GM12864 (cell line): ENCODE measurements at regions not wholly inside any gene's neighbourhood (a gene's known extent, or its start where the extent isn't known, plus 50 kb on each side); places are given as distances from the start of the nearest gene placed in this dataset.

Experiments
- DNase-seq: peaks from one replicate; pipeline ENCODE4 v3.0.0-alpha.2; 2011; ENCODE audit warnings: low read depth
- H3K4me3 ChIP-seq: 2 replicates; pipeline ENCODE4 v1.5.1; 2011; ENCODE audit warnings: mild to moderate bottlenecking, low read depth, low read length, control low read depth
- CTCF ChIP-seq: IDR thresholded peaks from 2 replicates; pipeline ENCODE4 v1.5.1; 2011; ENCODE audit warnings: low read depth, mild to moderate bottlenecking, moderate library complexity, low read length, control low read depth, inconsistent platforms; ENCODE audit errors: missing control alignments

- no peak overlapping the region for H3K4me3 ChIP-seq
- no peak for TF ChIP-seq CTCF
- DNase-seq = no peak
Observed at GRCh38 chr13:21757763-21758162, 86.9 kb downstream of the FGF9 start.

- no peak overlapping the region for H3K4me3 ChIP-seq
- TF ChIP-seq CTCF = no peak
- no peak for DNase-seq
Observed at GRCh38 chr13:21758441-21758840, 87.6 kb downstream of the FGF9 start.

GRCh38 chr13:21759463-21759862, 88.6 kb downstream of the FGF9 start:
- TF ChIP-seq CTCF = no peak
- no peak overlapping the region for H3K4me3 ChIP-seq
- no peak for DNase-seq

- no peak for DNase-seq
- H3K4me3 ChIP-seq = no peak overlapping the region
- TF ChIP-seq CTCF = no peak
Observed at GRCh38 chr13:21759911-21760310, 89.0 kb downstream of the FGF9 start.

- no peak for DNase-seq
- no peak for TF ChIP-seq CTCF
- H3K4me3 ChIP-seq = no peak overlapping the region
Observed at GRCh38 chr13:21761770-21762169, 90.9 kb downstream of the FGF9 start.

- no peak for DNase-seq
- no peak overlapping the region for H3K4me3 ChIP-seq
- no peak for TF ChIP-seq CTCF
Observed at GRCh38 chr13:21762512-21762911, 91.6 kb downstream of the FGF9 start.

GRCh38 chr13:21767032-21767431, 96.2 kb downstream of the FGF9 start:
- no peak for DNase-seq
- no peak for TF ChIP-seq CTCF
- no peak overlapping the region for H3K4me3 ChIP-seq
